ENCODE measurements at regions not wholly inside any gene's neighbourhood (a gene's known extent, or its start where the extent isn't known, plus 50 kb on each side); places are given as distances from the start of the nearest gene placed in this dataset.

- no peak for TF ChIP-seq POLR2A (IDR thresholded peaks at IDR 0.05; ENCODE audit: low read depth, low read length)
- TF ChIP-seq POLR2AphosphoS5 (IDR thresholded peaks at IDR 0.05; ENCODE audit: low read depth, low read length) = no peak
Measured at GRCh38 chr3:84042399-84043106, 916.2 kb upstream of the CADM2 start.

Measured in GM12891 (cell line).